ENCODE measurements at regions not wholly inside any gene's neighbourhood (a gene's known extent, or its start where the extent isn't known, plus 50 kb on each side); places are given as distances from the start of the nearest gene placed in this dataset.

DNA sequence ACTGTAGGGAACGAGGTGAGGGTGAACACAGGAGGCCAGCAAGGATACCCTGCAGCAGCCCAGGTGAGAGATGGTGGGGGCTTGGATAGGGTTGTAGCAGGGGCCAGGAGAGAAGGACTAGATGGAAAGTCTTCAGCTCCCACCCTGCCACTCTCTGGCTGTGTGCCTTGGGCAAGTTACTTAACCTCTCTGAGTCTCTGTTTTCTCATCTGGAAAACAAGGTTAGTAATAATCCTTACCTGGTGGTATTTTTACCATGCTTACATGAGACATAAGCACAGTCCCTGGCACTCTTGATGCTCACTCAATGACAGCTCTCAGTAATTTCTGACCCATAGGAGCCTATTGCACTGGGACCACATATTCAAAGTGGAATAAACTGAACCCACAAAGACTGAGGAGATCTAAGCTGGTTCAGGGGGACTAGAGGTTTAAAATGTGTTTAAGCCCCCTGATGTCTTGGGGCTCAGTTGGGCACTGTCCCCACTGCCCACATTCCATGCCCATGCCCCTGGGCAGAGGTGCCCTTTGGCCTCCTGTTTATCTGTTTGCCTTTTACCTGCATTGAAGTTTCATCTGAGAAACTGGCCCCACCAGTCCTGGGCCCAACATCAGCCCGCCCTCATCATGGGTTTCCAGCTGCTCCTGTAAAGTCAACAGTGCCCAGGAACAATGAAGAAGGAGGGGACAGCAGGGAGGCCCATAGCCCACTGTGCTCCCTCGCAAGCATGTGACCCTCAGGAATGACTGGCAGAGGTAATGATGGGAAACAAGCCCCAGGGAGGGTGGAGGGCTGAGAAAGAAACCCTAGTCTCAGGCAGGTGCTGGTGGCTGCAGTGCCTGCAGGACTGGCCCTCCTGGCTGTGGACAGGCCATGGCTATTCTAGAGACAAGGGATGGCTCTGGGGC lies 104.0 kb downstream of the VEGFA start:
- no peaks in the 10 kb centered on the region for H3K36me3 ChIP-seq (ENCODE audit: insufficient read depth, low read length)
- no peaks in the 10 kb centered on the region for H3K9me3 ChIP-seq (ENCODE audit: low read length)
- H3K4me1 ChIP-seq (ENCODE audit: insufficient read depth, low read length), result no peaks in the 10 kb centered on the region
- peaks cover 18% of the 10 kb centered on the region for H3K27me3 ChIP-seq (ENCODE audit: insufficient read depth, low read length)
- no peak overlapping the region for H2AFZ ChIP-seq (ENCODE audit: low read depth, low read length)
- H3K4me3 ChIP-seq (ENCODE audit: low read length), result no peak overlapping the region

DNA sequence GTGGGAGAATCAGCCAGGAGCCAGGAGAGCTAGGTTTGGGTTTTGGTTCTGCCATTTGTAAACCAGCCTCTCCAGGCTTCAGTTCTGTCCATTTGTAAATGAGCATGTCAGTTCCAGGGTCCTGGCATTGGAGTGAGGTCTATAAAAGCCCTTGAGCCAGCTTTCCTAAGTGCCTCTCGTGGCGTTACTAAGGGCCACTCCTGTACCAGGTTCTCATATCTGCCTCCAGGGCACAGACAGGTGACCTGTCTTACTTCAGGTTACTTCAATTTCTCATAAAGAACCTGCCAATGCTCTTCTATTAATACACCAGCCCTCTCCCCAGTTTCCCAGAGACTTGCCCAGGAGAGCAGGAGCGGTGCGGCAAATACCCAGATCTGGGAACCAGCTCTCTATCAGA lies 101.9 kb downstream of the VEGFA start:
- no peaks in the 10 kb centered on the region for H3K36me3 ChIP-seq (ENCODE audit: insufficient read depth, low read length)
- no peaks in the 10 kb centered on the region for H3K9me3 ChIP-seq (ENCODE audit: low read length)
- H3K27me3 ChIP-seq (ENCODE audit: insufficient read depth, low read length), result peaks cover 25% of the 10 kb centered on the region
- H3K4me1 ChIP-seq (ENCODE audit: insufficient read depth, low read length), result no peaks in the 10 kb centered on the region
- no peak overlapping the region for H3K4me3 ChIP-seq (ENCODE audit: low read length)
- H2AFZ ChIP-seq (ENCODE audit: low read depth, low read length), result no peak overlapping the region

DNA sequence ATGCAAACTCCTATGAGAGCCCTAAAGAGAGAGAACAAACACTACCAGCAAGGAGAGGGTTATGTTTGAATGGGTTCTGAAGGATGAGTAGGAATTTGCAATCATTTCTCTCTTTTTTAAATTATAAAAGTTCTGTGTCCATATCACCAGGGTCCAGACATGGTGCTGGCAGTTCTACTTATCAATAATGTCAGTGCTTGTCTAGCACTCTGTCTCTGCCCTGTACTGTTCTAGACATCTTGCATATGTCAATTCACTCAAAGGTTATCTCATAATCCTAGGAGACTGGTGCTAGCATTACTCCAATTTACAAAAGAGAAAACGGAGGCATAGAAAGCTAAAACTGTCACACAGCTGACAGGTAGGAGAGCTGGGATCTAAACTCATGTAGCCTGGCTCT lies 101.3 kb downstream of the VEGFA start:
- Histone ChIP-seq H2AFZ (ENCODE audit: low read depth, low read length) (no peak overlapping the region), H3K36me3 (ENCODE audit: insufficient read depth, low read length) (no peaks in the 10 kb centered on the region), H3K4me3 (ENCODE audit: low read length) (no peak overlapping the region), H3K27me3 (ENCODE audit: insufficient read depth, low read length) (peaks cover 25% of the 10 kb centered on the region), H3K4me1 (ENCODE audit: insufficient read depth, low read length) (no peaks in the 10 kb centered on the region), H3K9me3 (ENCODE audit: low read length) (no peaks in the 10 kb centered on the region)

DNA sequence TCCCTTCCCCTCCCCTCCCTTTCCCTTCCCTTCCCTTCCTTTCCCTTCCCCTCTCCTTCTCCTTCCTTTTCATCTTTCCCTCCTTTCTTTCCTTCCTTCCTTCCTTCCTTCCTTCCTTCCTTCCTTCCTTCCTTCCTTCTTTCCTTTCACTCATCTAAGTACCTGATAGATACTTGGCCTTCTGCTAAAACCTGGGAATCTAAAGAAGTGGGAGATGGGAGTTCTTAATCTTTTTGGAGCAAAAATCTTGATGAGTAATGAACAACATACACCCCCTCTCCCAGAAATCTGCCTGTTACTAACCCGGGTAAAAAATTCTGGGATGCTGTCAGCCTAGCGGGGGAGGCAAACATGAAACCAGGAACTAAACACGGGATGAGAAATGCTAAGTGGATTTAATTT lies 100.7 kb downstream of the VEGFA start:
- Histone ChIP-seq H3K27me3 (ENCODE audit: insufficient read depth, low read length) (peaks cover 24% of the 10 kb centered on the region), H3K9me3 (ENCODE audit: low read length) (no peaks in the 10 kb centered on the region), H3K4me1 (ENCODE audit: insufficient read depth, low read length) (no peaks in the 10 kb centered on the region), H3K36me3 (ENCODE audit: insufficient read depth, low read length) (no peaks in the 10 kb centered on the region), H3K4me3 (ENCODE audit: low read length) (no peak overlapping the region), H2AFZ (ENCODE audit: low read depth, low read length) (no peak overlapping the region)

DNA sequence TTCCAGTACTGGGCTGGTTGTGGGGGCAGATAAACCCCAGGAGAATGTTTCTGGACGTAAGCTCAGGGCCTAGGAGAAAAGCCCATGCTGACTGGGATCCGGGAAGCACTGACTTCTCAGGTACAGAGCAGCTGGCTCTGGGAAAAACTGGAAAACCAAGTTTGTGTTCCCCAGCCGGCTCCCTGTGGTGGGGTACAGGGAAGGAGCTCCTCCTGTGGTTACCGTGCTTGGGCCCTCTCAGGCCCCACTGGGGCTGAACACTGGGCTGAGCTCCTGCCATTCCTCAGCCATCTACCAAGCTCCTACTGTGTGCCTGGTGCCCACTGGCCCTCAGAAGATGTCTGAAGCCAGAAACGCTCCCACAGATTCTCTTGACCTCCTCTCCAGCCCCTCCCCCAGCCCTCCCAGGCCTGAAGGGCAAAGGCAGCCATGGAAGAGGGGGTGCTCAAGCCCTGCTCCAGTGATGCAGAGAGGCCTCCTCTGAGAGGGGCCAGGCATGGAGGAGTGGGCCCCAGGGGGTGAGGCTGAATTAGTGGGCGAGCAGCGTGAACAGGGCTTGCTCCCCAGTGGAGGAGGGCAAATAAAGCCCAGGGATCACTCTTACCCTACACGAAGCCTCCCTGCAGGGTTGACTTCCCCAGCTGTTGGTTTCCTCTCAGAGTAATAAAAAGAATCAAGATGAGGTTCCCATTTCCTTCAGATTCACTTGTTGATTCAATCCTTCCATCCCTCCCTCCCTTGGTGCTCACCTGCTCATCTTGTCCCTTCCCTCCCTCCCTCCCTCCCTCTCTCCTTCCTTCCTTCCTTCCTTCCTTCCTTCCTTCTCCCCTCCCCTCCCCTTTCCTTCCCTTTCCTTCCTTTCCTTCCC lies 100.0 kb downstream of the VEGFA start:
- H3K4me3 ChIP-seq (ENCODE audit: low read length), result no peak overlapping the region
- H3K27me3 ChIP-seq (ENCODE audit: insufficient read depth, low read length), result peaks cover 23% of the 10 kb centered on the region
- H3K36me3 ChIP-seq (ENCODE audit: insufficient read depth, low read length), result no peaks in the 10 kb centered on the region
- H3K9me3 ChIP-seq (ENCODE audit: low read length), result no peaks in the 10 kb centered on the region
- H2AFZ ChIP-seq (ENCODE audit: low read depth, low read length), result no peak overlapping the region
- no peaks in the 10 kb centered on the region for H3K4me1 ChIP-seq (ENCODE audit: insufficient read depth, low read length)

DNA sequence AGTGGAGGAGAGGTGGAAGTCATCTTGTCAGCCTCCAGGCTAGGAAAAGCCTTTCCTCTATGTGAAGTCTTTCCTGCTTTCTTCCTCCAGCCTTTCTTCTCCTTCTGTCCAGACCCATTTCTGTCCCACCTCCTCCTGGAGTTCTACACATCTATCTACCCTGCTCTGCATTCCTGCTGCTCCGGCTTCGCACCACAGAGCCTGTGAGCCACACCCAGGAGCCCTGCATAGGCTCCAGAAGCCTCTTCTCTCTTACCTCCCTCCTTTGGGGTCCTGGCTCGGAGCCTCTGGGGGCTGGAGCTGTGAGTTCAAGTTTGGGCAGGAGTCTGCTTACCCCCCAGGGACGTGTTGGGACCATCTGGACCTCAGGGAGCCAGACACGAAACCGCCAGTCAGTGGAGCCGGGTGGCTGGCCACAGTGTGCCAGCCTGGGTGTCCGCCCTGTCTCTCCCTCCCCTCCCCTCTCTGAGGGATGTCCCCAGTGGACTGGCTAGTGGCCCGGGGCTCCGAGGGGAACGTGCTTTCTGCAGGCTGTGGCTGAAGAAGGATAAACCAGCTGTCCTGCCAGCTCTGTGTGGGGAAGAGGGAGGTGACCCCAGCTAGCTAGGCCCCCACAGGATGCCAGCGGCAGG lies 99.2 kb downstream of the VEGFA start:
- no peaks in the 10 kb centered on the region for H3K36me3 ChIP-seq (ENCODE audit: insufficient read depth, low read length)
- H3K9me3 ChIP-seq (ENCODE audit: low read length), result no peaks in the 10 kb centered on the region
- H2AFZ ChIP-seq (ENCODE audit: low read depth, low read length), result no peak overlapping the region
- H3K27me3 ChIP-seq (ENCODE audit: insufficient read depth, low read length), result peaks cover 23% of the 10 kb centered on the region
- H3K4me3 ChIP-seq (ENCODE audit: low read length), result no peak overlapping the region
- no peaks in the 10 kb centered on the region for H3K4me1 ChIP-seq (ENCODE audit: insufficient read depth, low read length)

DNA sequence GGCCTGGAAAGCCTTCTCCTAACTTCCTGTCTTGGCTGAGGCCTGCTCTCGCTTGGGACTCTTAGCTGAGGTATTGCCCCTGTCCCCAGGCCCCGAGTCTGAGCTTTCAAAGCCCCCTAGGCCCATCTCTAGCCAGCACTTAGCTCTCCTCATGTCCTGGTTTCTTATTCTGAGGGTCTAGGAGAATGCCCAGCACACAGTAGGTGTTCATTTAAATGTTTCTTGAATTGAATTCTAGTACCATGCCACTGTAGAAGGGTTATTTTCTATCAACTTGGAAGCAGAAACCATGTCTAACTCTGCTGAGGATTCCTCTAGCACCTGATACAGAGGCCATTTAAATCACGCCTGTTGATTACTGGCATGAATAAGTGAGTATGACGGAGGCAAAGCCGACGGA lies 98.5 kb downstream of the VEGFA start:
- H3K36me3 ChIP-seq (ENCODE audit: insufficient read depth, low read length), result no peaks in the 10 kb centered on the region
- no peak overlapping the region for H2AFZ ChIP-seq (ENCODE audit: low read depth, low read length)
- no peaks in the 10 kb centered on the region for H3K4me1 ChIP-seq (ENCODE audit: insufficient read depth, low read length)
- no peaks in the 10 kb centered on the region for H3K9me3 ChIP-seq (ENCODE audit: low read length)
- peaks cover 21% of the 10 kb centered on the region for H3K27me3 ChIP-seq (ENCODE audit: insufficient read depth, low read length)
- no peak overlapping the region for H3K4me3 ChIP-seq (ENCODE audit: low read length)

DNA sequence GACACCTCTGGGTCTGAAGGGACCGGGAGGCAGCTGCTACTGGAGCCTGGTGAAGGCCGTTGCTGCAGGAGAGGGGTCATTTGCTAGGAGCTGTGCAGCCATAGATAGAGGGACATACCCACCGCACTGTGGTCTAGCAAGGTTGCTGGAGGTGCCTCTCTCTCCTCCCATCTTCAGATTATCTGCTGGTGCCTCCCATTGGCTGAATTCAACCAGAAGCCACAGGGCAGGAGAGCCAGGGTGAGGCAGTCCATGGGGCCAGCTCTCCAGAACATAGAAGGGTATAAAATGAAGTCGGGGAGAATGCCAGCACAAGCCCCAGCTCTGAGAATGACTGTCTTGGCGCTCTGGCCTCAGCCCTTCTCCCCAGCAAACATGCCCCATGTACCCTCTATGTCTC lies 98.0 kb downstream of the VEGFA start:
- Histone ChIP-seq H3K4me3 (ENCODE audit: low read length) (no peak overlapping the region), H2AFZ (ENCODE audit: low read depth, low read length) (no peak overlapping the region), H3K27me3 (ENCODE audit: insufficient read depth, low read length) (peaks cover 20% of the 10 kb centered on the region), H3K4me1 (ENCODE audit: insufficient read depth, low read length) (no peaks in the 10 kb centered on the region), H3K9me3 (ENCODE audit: low read length) (no peaks in the 10 kb centered on the region), H3K36me3 (ENCODE audit: insufficient read depth, low read length) (no peaks in the 10 kb centered on the region)

DNA sequence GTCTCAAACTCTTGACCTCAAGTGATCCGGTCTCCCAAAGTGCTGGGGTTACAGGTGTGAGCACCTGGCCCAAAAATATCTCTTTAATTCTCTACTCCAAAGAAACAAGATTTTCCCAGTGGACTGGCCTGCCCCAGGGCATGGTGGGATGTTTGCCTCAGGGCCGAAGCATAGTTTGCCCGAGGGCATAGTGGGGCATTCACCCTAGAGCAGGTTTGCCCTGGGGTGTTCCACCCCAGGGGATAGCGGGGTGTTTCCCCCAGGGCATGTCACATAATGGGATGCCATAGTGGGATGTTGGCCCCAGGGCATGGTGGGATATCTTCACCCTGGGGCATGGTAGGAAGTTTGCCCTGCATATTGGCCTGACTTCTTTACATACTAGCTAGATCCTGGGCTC lies 97.2 kb downstream of the VEGFA start:
- no peak overlapping the region for H3K4me3 ChIP-seq (ENCODE audit: low read length)
- H3K9me3 ChIP-seq (ENCODE audit: low read length), result no peaks in the 10 kb centered on the region
- H3K36me3 ChIP-seq (ENCODE audit: insufficient read depth, low read length), result no peaks in the 10 kb centered on the region
- peaks cover 18% of the 10 kb centered on the region for H3K27me3 ChIP-seq (ENCODE audit: insufficient read depth, low read length)
- H3K4me1 ChIP-seq (ENCODE audit: insufficient read depth, low read length), result no peaks in the 10 kb centered on the region
- H2AFZ ChIP-seq (ENCODE audit: low read depth, low read length), result no peak overlapping the region

DNA sequence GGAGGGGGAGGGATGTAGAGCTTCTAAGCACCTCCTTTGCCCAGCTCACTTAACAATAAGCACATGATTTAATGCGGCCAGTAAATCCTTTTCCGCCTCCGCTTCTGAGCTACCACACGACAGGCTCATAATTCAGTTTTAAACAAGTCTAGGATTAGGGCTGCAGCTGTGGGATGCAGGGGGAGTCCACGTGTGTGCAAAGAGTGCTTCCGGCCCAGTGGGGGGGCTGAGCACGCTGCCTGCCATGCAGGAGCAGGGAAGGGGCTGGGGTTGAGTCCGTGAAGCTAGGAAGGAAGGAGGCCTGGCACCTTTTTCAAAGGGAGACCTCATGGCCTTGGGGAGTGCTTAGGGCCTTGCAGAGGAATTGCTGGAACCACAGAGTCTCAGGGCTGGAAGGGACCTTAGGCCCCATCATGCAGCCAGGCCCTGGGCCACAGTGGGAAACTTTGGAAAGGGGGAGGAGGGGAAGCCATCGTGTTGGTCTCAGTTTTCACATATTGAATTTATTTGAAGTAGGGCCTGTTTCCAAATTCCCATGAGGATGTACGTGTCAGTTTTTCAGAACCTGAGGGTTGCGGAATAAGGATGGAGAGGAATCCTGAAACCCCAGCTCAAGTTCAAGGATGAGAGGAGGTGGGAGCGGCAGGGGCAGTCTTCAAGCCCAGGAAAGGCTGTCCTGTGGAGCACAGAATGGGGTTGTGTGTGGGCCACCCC lies 96.1 kb downstream of the VEGFA start:
- H2AFZ ChIP-seq (ENCODE audit: low read depth, low read length), result no peak overlapping the region
- H3K4me3 ChIP-seq (ENCODE audit: low read length), result no peak overlapping the region
- no peaks in the 10 kb centered on the region for H3K9me3 ChIP-seq (ENCODE audit: low read length)
- H3K4me1 ChIP-seq (ENCODE audit: insufficient read depth, low read length), result no peaks in the 10 kb centered on the region
- no peaks in the 10 kb centered on the region for H3K36me3 ChIP-seq (ENCODE audit: insufficient read depth, low read length)
- peaks cover 18% of the 10 kb centered on the region for H3K27me3 ChIP-seq (ENCODE audit: insufficient read depth, low read length)

DNA sequence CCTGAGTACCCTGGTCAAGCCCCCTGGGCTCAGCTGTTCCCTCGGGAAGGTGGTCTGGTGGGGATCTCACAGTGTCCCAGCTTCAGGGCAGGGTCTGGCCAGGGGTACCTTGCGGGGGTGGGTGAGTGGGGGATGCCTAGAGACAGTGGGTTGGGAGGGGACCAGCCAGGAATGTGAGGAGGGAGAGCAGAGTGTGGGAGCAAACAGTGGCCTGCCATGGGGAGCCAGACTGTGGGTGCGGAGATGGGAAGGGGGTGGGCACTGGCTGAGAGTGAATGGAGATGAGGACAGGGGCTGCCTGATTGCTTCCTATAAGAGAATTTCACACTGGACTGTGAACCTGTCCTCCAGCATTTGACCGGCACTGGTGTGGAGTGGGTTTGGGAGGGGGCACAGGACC lies 95.1 kb downstream of the VEGFA start:
- Histone ChIP-seq H3K4me1 (ENCODE audit: insufficient read depth, low read length) (no peaks in the 10 kb centered on the region), H3K4me3 (ENCODE audit: low read length) (no peak overlapping the region), H3K9me3 (ENCODE audit: low read length) (no peaks in the 10 kb centered on the region), H3K36me3 (ENCODE audit: insufficient read depth, low read length) (no peaks in the 10 kb centered on the region), H2AFZ (ENCODE audit: low read depth, low read length) (no peak overlapping the region), H3K27me3 (ENCODE audit: insufficient read depth, low read length) (peaks cover 17% of the 10 kb centered on the region)

DNA sequence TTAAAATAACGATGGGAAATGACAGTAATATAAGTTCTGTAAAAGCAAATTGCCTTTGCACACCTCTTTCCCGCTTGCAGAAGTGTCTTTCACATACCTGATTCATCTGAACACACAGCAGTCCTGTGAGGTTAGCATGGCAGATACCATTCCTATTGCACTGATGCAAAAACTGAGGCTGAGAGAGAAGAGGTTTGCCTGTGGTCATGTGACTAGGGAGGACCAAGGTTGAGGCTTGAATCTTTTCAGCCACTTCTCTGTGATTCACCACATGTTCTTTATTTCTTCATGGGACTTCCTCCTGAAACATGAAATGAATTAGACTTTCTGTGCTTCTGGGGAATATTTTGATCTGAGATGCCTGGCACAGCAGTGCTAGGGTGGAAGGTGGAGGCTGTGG lies 92.9 kb downstream of the VEGFA start:
- Histone ChIP-seq H3K36me3 (ENCODE audit: insufficient read depth, low read length) (no peaks in the 10 kb centered on the region), H3K4me3 (ENCODE audit: low read length) (no peak overlapping the region), H3K9me3 (ENCODE audit: low read length) (no peaks in the 10 kb centered on the region), H3K4me1 (ENCODE audit: insufficient read depth, low read length) (no peaks in the 10 kb centered on the region), H2AFZ (ENCODE audit: low read depth, low read length) (no peak overlapping the region), H3K27me3 (ENCODE audit: insufficient read depth, low read length) (no peaks in the 10 kb centered on the region)

Measured in neuron (in vitro differentiated cells).